ENCODE measurements at regions not wholly inside any gene's neighbourhood (a gene's known extent, or its start where the extent isn't known, plus 50 kb on each side); places are given as distances from the start of the nearest gene placed in this dataset.

DNA sequence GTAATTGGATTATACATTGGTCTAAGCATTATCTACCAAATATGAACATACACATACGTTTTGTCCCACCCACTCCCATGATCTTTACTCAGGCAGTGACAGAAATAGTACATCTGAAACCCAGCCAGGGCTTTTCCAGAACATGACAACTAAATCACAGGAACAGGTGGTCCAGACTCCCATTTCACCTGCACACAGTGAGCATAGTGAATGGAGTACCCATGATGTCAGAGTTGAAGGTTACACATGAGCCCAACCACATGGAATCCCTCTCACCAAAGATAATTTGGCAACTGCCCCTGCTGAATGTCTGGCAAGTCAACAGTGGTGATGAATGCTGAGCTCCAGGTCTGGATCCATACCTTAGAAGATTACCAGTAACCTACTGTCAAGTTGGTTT lies 411.9 kb upstream of the LUZP2 start:
- no peak for TF ChIP-seq CTCF (IDR thresholded peaks at IDR 0.05; ENCODE audit: low read depth, low read length, poor library complexity, severe bottlenecking)
- no peak for TF ChIP-seq EZH2phosphoT487 (IDR thresholded peaks at IDR 0.05; ENCODE audit: borderline replicate concordance, low read length)

Data from DOHH2 (cell line).